HG02588 (cell line): ENCODE measurements at regions not wholly inside any gene's neighbourhood (a gene's known extent, or its start where the extent isn't known, plus 50 kb on each side); places are given as distances from the start of the nearest gene placed in this dataset.
"Not testable (repeated sequence)": the region's sequence is repeated elsewhere in the genome, so short reads cannot be mapped to it uniquely, and the experiment has no call there.

ENCODE experiments used
- ATAC-seq: cut with Tn5 transposase; IDR thresholded peaks from one replicate; pipeline ENCODE4 v1.9.1; 2021; ENCODE audit warnings: mild to moderate bottlenecking, moderate library complexity; ENCODE audit not compliant: unreplicated experiment

- ATAC-seq: no peak
Measured at GRCh38 chr13:34349091-34349722, 531.3 kb downstream of the RFC3 start.

- ATAC-seq: no peak
Measured at GRCh38 chr13:34350671-34351070, 532.7 kb downstream of the RFC3 start.

GRCh38 chr13:34351134-34351533, 533.2 kb downstream of the RFC3 start:
- no peak for ATAC-seq

GRCh38 chr13:34352958-34353357, 535.0 kb downstream of the RFC3 start:
- ATAC-seq: no peak

GRCh38 chr13:34356686-34357434, 538.9 kb downstream of the RFC3 start:
- no peak for ATAC-seq

GRCh38 chr13:34357435-34358232, 539.7 kb downstream of the RFC3 start:
- no peak for ATAC-seq

- no peak for ATAC-seq
Measured at GRCh38 chr13:34358811-34359513, 541.0 kb downstream of the RFC3 start.

GRCh38 chr13:34360702-34361101, 542.8 kb downstream of the RFC3 start:
- no peak for ATAC-seq

GRCh38 chr13:34361560-34361959, 543.6 kb downstream of the RFC3 start:
- ATAC-seq: no peak

GRCh38 chr13:34363266-34363665, 545.3 kb downstream of the RFC3 start:
- no peak for ATAC-seq

- ATAC-seq: no peak
Measured at GRCh38 chr13:34364633-34365032, 546.7 kb downstream of the RFC3 start.

GRCh38 chr13:34369931-34370330, 552.0 kb downstream of the RFC3 start:
- no peak for ATAC-seq

GRCh38 chr13:34371108-34371507, 553.2 kb downstream of the RFC3 start:
- no peak for ATAC-seq

- no peak for ATAC-seq
Measured at GRCh38 chr13:34371645-34372395, 553.9 kb downstream of the RFC3 start.

GRCh38 chr13:34372581-34372980, 554.6 kb downstream of the RFC3 start:
- ATAC-seq: no peak

- no peak for ATAC-seq
Measured at GRCh38 chr13:34376483-34376882, 558.5 kb downstream of the RFC3 start.

GRCh38 chr13:34381228-34381627, 560.8 kb upstream of the NBEA start:
- no peak for ATAC-seq

GRCh38 chr13:34383728-34384127, 558.3 kb upstream of the NBEA start:
- no peak for ATAC-seq

GRCh38 chr13:34386229-34386628, 555.8 kb upstream of the NBEA start:
- not testable (repeated sequence) for ATAC-seq

- ATAC-seq: no peak
Measured at GRCh38 chr13:34391076-34391475, 551.0 kb upstream of the NBEA start.
